ENCODE measurements at regions not wholly inside any gene's neighbourhood (a gene's known extent, or its start where the extent isn't known, plus 50 kb on each side); places are given as distances from the start of the nearest gene placed in this dataset.
A peak's percentile ranks its signal among the peaks of the same experiment; 100 is the strongest.

DNA sequence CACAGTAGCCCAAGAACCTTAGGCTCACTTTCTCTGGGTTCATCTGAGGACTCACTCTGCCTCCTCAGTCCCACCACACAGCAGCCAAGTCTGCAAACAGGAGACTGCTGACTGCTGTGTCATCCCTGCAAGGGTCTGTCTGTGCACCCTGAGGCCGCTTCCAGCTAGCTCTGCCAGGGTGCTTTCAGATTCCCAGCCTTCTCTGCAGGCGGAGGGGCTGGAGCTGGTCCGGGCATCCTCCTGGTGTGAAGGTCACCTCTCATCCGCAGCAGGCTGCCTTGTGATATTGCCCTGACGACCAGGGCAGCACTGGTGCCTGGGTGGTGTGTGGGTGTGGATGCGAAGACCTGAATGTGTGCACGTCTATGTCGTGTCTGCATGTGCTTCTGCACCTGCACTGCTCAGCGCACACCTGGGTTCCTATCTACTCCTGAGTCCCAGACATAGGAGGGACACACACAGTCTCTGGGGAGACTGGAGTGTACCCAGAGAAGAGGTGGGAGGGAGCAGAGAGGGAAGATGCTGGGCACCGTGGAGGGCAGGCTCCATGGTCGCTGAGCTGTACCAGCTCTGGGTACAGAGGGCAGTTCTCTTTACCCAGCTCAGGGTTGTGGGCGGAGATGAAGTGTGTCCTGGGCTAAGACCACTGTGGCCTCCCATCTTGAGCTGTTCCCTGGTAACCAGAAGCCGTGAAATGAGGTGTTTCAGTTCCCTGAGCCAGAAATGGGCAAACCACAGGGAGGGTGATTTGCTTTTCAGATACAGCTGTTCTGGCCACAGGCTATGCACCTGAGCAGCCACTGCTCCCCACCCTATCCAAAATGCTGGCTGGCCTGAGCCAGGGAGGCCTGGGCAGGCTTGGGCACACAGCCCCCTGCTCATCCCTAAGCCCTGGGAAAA, 160.9 kb upstream of the CSF3R start:
- no peak for DNase-seq (ENCODE audit: low read depth)

DNA sequence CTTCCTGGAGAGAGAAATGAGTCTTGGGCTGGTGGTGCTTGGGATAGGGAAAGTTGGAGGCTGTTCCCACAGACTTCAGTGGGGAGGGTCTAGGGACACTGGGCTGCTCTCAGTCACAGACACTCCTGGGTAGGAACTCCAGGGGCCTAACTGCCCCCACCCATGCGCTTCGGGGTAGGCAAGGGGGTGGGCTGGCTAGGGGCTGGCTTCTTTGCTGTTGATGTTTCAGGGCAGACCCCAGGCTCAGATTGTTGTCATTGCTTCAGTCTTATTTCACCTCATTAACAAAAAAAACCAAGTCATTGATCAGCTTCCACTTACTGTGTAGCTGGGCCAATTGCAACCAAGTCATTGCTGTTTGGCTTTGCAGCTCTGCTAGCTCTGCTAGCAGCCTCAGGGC, 160.1 kb upstream of the CSF3R start:
- DNase-seq (ENCODE audit: low read depth), result no peak

- no peak for DNase-seq (ENCODE audit: low read depth)
Measured at GRCh38 chr1:36641776-36642175, 159.1 kb upstream of the CSF3R start.

- DNase-seq (ENCODE audit: low read depth), result no peak
Measured at GRCh38 chr1:36639461-36639860, 156.7 kb upstream of the CSF3R start.

- peak; percentile 1 for DNase-seq (ENCODE audit: low read depth)
Measured at GRCh38 chr1:36638268-36638667, 155.6 kb upstream of the CSF3R start.

DNA sequence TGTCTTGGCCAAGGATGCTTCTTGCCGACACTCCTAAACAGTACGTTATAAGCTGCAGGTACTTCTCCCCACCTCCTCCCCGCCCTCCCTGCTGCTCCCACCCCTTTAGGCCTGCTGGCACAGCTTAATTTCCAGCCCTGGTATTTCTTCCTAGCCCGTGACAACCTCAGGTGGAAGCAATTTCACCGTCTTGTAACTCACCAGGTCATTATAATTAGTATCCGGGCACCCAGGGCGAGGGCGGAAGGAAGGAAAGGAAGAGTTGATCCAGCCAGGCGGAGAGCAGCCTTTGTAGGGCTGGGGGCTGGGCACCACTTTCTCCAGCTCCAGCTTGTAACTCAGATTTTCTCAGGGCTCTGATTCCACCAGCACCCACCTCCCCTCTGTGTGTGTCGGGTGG, 153.5 kb upstream of the CSF3R start:
- no peak for DNase-seq (ENCODE audit: low read depth)

DNA sequence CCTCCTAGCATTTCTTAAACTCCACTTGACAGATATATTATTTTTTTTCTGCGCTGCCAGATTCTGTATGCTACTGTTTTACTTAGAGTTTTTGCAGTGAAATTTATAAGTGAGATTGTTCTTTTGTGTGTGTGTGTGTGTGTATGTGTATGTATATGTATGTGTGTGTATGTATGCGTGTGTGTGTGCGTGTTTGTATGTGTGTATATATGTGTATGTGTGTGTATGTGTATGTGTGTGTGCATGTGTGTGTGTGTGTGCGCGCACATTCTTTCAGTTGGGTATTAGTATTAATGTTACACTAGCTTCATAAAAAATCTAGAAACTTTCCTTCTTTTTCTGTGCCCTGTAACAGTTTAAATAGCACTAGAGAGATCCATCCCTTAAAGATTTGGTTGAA, 152.6 kb upstream of the CSF3R start:
- no peak for DNase-seq (ENCODE audit: low read depth)

DNA sequence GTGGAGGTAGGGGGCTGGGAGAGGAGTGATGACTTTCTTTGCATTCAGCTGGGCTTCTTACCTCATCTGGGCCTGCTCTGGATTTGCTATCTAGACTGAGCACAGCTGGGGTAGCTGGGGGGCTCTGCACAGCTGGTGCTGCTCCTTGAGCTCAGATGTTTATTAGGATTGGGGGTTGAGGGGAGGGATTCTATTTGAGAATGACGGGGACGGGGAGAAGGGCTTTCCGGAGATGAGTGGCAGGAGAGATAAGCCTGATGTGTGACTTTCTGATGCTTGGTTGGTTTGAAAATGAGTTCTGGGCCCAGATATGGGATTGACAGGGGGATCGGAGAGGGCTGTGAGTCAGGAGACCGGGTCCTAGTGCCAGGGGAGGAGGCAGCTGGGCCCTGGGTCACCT, 146.1 kb upstream of the CSF3R start:
- DNase-seq (ENCODE audit: low read depth), result no peak

DNA sequence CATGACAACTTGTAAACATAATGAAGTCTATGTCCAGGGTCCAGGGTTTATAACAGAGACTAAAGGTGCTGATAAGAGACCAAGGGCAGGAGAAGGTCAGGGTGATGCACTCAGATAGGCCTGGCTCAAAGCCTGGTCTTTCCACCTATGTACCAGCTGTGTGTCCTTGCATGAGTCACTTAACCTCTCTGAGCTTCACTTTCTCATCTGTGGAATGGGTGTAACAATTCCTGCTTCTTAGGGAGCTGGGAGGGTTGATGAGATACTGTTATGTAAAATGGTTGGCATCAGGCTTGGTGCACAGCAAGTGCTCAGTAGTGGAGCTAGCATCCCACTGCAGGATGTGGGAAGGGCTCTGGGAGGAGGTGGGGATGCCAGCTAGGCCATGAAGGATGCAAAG, 143.7 kb upstream of the CSF3R start:
- DNase-seq (ENCODE audit: low read depth), result no peak

GRCh38 chr1:36625935-36626310, 143.2 kb upstream of the CSF3R start:
- no peak for DNase-seq (ENCODE audit: low read depth)

- no peak for DNase-seq (ENCODE audit: low read depth)
Measured at GRCh38 chr1:36625253-36625934, 142.7 kb upstream of the CSF3R start.

GRCh38 chr1:36624466-36624865, 141.8 kb upstream of the CSF3R start:
- no peak for DNase-seq (ENCODE audit: low read depth)

DNA sequence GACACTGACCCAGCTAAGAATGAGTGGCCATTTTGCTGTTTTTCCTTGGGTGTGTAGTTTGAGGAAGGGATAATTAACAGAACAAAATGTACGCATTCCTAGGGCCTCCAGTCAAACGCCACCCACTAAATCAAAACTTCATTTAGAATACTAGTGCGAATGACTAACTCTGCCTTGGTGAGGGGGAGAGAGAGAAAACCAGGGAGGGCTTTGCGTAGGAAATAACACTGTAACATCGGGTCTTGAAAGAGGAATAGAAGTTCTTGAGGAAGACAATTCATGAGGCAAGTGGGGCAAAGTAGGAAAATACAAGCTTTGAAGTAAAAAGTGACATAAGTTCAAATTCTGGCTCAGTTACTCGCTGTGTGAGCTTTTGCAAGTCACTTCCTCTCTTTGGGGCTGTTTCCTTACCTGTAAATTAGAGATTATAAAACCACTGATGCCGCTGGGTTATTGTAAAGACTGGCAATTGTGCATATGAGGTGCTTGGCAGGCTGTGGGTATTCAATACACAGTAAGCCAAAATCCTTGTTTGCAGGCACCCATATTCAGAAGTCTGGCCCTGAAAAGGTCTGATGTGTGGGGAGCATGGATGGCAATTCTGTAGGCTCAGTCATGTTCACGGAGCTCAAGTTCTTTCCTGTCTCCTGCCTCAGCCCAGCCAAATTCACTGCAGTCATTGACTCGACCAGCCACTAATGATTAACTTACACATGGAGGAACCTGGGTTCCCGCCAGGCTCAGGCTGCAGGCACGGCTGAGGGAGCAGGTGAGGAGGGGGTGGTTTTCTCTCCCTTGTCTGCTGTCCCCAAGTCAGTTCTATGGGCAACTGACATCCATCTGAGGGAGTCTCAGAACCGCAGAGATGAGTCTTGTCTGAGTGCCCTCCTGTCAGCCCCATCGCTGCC, 140.3 kb upstream of the CSF3R start:
- DNase-seq (ENCODE audit: low read depth), result no peak

DNA sequence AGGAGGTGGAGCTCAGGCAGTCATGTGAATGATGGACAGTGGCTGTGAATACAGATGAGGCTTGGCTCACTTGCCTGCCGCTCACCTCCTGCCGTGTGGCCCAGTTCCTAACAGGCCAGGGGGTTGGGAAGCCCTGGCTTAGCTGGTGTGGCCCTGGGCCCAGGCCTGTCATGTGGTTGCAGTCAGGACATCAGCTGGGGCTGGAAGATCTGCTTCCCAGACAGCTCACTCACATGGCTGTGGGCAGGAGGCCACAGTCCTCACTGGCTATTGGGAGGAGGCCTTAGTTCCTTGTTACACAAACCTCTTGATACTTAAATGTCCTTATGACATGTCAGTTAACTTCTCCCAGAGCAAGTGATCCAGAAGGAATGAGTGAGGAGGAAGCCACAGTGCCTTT, 138.8 kb upstream of the CSF3R start:
- no peak for DNase-seq (ENCODE audit: low read depth)

DNA sequence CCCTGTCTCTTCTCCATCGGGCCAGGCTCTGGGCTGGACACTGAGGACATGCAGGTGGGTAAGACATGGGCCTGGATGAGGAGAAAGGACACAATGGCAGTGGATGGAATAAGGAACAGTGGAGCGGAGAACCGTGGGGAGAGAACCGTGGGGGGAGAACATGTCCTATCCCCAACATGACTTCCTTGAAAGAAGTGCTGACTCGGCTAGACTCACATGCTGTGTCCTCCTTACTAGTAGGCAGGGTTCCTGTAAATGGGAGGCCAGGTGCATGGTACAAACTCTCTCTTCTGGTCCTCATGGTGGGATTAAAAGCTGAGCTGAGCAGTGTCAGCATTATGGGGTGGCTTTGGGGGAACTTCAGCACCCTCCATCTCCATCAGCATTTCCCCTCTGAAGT, 137.4 kb upstream of the CSF3R start:
- no peak for DNase-seq (ENCODE audit: low read depth)

DNA sequence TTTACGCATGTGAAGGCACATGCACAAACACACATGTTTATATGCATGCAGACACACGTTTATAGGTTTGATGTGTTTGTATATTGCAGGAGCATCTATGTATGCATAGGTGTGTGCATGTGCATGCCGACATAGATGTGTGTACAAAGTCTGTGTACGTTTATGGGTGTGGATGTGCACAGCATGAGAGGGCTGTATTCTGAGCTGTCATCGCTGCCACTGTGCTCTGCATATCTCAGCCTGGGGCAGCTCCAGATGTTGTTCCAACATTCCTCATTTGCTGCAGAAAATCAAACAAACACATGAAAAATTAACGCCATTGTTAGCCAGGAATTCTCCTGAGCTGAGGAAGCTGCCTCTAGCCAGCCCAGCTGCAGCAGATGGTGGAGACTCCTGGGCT, 132.3 kb upstream of the CSF3R start:
- DNase-seq (ENCODE audit: low read depth), result no peak

DNA sequence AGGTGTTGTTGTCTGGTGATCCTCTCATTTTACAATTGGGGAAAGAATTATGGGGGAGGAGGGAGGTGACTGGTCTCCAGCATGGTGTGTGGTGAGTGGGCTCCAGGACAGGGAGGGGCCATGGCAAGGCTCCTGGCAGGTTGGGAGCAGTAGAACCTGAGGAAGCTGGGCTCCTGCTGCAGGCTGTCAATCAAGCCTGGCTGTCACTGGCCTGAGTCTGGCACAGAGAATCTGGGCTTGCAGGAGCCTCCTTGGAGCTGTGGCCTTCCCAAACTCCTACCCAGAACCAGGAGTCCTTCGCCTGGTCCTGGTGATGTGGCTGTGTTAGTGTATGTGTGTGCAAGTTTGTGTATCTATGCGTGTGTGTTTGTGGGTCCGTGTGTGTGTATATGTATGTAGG, 131.9 kb upstream of the CSF3R start:
- no peak for DNase-seq (ENCODE audit: low read depth)

DNA sequence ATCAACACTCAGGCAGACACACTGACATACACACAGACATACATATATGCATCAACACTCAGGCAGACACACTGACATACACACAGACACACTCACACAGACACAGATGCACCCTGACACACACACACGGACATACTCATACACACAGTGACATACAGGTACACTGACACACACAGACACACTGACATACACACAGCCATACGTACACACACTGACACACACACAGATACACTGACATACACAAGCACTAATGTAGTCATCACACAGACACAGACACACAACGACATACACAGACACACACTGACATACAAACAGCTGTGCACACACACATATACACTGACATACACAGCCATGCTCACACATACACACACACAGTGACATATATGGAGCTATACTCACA, 131.0 kb upstream of the CSF3R start:
- DNase-seq (ENCODE audit: low read depth), result no peak

DNA sequence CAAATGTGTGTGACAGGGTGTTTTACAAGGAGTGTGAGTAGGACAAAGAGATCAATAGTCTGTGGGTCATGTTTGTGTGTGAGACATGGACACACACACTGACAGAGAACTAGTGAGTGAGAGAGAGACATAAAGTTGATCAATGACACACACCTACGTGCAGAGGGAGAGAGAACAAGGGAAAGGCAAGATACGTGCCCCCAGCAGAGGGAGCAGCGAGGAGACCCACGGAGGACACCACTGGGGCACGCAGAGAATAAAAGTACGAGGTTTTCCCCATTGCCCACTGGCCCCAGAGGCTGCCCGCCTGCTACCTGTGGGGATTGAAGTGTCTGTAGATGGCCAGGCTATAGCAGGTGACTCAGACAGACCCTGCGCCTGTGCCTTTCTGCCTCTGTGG, 130.2 kb upstream of the CSF3R start:
- no peak for DNase-seq (ENCODE audit: low read depth)

DNA sequence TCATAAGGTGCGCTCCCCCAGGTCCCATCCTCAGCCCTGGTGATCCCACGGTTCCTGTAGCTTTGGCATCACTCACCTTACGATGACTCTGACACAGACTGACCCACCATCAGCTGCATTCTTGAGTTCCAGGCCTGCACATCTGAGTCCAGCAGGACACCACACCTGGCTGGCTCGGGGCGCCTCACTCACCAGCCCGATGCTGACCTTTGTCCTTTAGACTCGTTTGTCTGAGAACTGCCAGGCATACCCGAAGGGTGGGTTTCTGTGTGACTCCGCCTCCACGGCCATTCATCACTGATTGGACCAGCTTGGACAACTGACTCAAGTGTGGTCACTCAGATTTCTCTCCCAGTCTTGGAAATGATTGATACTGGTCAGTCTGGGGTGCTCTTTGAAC, 129.4 kb upstream of the CSF3R start:
- DNase-seq (ENCODE audit: low read depth), result no peak

DNA sequence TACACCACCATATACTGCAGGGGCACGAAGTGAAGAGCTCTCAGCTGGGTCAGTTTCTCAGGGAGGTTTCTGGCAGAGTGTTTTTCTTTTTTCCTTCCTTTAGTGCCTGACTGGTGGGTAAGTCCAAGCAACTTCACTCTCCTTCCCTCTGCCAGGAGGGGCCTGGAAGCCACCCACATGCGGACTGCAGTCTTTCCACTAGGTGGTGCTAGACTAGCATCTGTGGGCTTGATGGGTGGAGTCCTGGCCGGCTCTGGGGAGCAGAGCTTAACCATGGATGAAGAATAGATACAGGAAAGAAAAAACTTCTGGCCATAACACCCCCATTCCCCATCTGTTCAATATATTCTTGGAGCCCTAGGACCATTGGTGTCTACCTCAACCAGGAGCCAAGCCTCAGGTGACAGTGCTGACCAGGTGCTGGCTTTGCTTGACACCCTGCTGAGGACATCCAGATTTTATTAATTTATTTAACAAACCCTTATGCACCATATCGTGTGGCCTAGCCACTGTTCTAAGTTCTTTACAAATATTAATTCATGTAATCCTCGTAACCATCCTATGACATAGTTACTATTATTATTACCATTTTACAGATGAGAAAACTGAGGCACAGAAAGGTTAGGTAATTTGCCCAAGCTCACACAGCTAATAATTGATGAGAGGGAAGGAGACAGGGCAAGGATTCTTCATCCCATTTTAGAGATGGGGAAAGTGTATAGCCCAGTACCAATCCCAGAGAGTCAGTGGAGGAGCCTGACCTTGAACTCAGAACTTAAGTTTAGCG, 126.7 kb upstream of the CSF3R start:
- DNase-seq (ENCODE audit: low read depth), result peak; percentile 13

DNA sequence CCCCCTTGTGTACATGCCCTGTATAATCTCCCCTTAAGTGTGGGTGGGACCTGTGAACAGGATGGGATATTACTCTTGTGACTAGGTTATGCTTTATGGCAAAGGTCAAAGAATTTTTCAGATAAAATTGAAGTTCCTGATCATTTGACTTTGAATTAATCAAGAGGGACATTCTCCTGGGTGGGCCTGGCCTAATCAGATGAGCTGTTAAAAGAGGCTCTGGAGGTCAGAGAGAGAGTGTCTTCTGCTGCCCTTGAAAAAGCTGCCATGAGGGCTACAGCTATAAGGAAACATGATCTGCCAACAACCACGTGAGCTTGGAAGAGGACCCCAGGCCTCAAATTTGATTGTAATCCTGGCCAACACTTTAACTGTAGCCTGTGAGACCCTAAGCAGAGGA, 125.6 kb upstream of the CSF3R start:
- no peak for DNase-seq (ENCODE audit: low read depth)

Data from stromal cell of bone marrow (primary cell).